Activated T-helper 1 cell treated with anti-CD3 and anti-CD28 coated beads, Interleukin-12 subunit alpha, Interleukin-12 subunit beta, Interleukin-2, Interleukin-4 antibody, amounts not matched to agents 30 ng/mL and 10 ng/mL and 1 ng/mL, durations not matched to agents 14 hours and 24 hours and 36 hours (primary cell): ENCODE measurements at regions not wholly inside any gene's neighbourhood (a gene's known extent, or its start where the extent isn't known, plus 50 kb on each side); places are given as distances from the start of the nearest gene placed in this dataset.

Source experiments
- DNase-seq: peaks from one replicate; pipeline ENCODE4 v3.0.0; 2021; ENCODE audit warnings: low spot score
- H3K27ac Mint-ChIP-seq: one replicate; pipeline ENCODE4 v1.8.0; 2021; ENCODE audit warnings: mild to moderate bottlenecking, mixed read lengths
- H3K27me3 Mint-ChIP-seq: one replicate; pipeline ENCODE4 v1.8.0; 2022; ENCODE audit warnings: mild to moderate bottlenecking, moderate library complexity, mixed read lengths; ENCODE audit not compliant: insufficient read depth
- H3K36me3 Mint-ChIP-seq: one replicate; pipeline ENCODE4 v1.8.0; 2021; ENCODE audit warnings: low read depth, mixed read lengths
- H3K4me1 Mint-ChIP-seq: one replicate; pipeline ENCODE4 v1.8.0; 2021; ENCODE audit warnings: low read depth, mixed read lengths
- H3K4me3 Mint-ChIP-seq: one replicate; pipeline ENCODE4 v1.8.0; 2021; ENCODE audit warnings: mild to moderate bottlenecking, moderate library complexity, mixed read lengths
- H3K9me3 Mint-ChIP-seq: one replicate; pipeline ENCODE4 v1.8.0; 2021; ENCODE audit warnings: mixed read lengths
- intact Hi-C: fragments of 100-400 bp; cut with micrococcal nuclease; formaldehyde crosslinking; loops from one replicate; pipeline ENCODE4 v1.15.1; 2024

DNA sequence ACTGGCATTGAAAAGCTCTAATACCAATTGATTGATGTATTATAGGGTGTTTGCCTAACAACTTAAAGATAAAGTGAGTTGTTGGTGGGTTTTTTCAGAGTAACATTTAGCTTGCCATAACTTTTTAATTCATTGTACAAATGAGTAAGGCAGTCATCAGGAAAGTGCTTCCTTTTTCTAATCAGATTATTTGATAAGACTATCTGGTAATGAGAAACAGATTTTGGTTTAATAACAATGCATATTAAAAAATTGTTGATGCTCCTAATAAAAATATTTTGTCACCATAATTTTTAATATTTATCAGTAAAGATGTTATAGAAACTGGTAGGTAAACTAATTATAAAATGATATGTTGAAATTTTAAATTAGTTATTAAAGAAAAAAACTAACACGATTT, 51.3 kb downstream of the BLTP1 start:
- Mint-ChIP-seq H3K36me3 (peaks cover 28% of the 10 kb centered on the region), H3K4me3 (no peak overlapping the region), H3K9me3 (no peaks in the 10 kb centered on the region), H3K4me1 (no peaks in the 10 kb centered on the region), H3K27ac (no peak overlapping the region), H3K27me3 (no peaks in the 10 kb centered on the region)
- intact Hi-C loops = no loop called here
- DNase-seq = no peak

DNA sequence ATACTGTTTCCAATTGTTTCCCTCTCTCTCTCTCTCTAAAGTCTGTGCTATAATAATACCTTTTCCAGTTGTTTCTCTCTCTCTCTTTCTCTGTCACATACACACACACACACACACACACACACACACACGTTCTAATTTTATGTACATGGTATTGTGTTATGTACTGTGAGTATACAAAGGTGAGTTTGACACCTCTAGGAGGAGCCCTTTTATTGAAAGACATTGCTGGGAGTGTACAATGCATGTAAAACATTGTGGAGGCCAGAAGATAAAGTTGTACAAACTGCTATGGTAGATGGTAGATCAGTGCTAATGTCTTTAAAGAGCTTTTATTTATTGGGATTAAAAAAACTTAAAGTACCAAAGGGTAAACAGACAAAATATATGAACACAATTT, 53.6 kb downstream of the BLTP1 start:
- Mint-ChIP-seq H3K4me3 (no peak overlapping the region), H3K36me3 (peaks cover 37% of the 10 kb centered on the region), H3K4me1 (no peaks in the 10 kb centered on the region), H3K27me3 (no peaks in the 10 kb centered on the region), H3K9me3 (no peaks in the 10 kb centered on the region), H3K27ac (no peak overlapping the region)
- intact Hi-C loops = loop anchor here (5.0 kb wide), 1 partner anchor 372 kb away; no protein-coding TSS in a partner anchor
- no peak for DNase-seq

DNA sequence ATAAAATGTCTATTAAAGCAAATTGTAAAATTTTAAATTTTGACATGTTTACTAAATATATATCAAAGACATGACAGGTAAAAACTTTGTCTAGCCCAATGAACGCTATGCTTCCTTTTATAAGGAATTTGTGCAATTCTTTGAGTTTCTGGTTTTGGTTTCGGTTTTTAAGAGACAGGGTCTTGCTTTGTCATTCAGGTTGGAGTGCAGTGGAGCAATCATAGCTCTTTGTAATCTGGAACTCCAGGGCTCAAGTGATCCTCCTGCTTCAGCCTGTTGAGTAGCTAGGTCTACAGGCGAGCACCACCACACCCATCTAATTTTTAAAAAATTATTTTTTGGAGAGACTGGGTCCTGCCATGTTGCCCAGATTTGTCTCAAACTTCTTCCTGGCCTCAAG, 60.7 kb downstream of the BLTP1 start:
- intact Hi-C loops = loop anchor here (2.0 kb wide), 1 partner anchor 22 kb away; no protein-coding TSS in a partner anchor
- Mint-ChIP-seq H3K27me3 (no peaks in the 10 kb centered on the region), H3K36me3 (peaks cover 36% of the 10 kb centered on the region), H3K9me3 (no peaks in the 10 kb centered on the region), H3K4me1 (peaks cover 17% of the 10 kb centered on the region), H3K27ac (no peak overlapping the region), H3K4me3 (no peak overlapping the region)
- no peak for DNase-seq

DNA sequence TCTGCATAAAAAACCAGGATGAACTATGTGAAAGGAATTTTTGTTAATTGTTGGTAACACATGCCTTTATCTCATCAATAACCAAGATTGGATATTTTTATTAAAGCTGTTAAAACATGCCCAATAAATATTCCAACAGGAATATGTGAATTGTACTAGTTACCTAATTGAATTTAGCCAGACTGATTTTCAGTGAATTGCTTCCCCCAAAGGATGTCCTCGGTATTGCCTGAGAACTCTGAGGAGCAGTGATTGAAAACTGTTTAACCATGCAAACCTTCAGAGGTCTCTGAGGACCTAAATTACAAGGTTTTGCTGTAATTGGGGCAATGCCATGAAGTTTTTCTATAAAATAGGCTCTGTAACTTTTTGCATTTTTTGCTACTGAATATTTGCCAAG, 66.6 kb downstream of the BLTP1 start:
- H3K27ac Mint-ChIP-seq = no peak overlapping the region
- H3K27me3 Mint-ChIP-seq = no peaks in the 10 kb centered on the region
- intact Hi-C loops = loop anchor here (2.0 kb wide), 1 partner anchor 268 kb away; no protein-coding TSS in a partner anchor
- H3K36me3 Mint-ChIP-seq = peaks cover 29% of the 10 kb centered on the region
- no peak for DNase-seq
- H3K4me3 Mint-ChIP-seq = no peak overlapping the region
- H3K9me3 Mint-ChIP-seq = no peaks in the 10 kb centered on the region
- H3K4me1 Mint-ChIP-seq = peaks cover 10% of the 10 kb centered on the region

DNA sequence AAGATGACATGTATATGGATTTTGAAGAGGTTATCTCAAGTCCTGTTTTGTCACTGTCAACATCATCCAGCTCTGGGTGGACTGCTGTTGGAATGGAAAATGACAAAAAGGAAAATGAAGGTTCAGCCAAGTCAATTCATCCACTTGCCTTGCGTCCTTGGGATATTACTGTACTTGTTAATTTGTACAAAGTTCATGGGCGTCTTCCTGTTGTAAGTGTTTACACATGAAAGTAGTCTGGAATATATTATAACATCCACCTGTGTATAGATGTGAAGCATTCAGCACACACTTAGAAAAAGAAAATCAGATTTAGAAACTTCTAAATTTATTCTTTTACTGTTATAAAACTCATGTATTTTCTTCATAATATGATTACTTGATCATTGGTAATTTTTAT, 67.2 kb downstream of the BLTP1 start:
- no peaks in the 10 kb centered on the region for H3K9me3 Mint-ChIP-seq
- peaks cover 29% of the 10 kb centered on the region for H3K36me3 Mint-ChIP-seq
- H3K27ac Mint-ChIP-seq = no peak overlapping the region
- no peak overlapping the region for H3K4me3 Mint-ChIP-seq
- DNase-seq = no peak
- peaks cover 10% of the 10 kb centered on the region for H3K4me1 Mint-ChIP-seq
- intact Hi-C loops = loop anchor here (2.0 kb wide), 1 partner anchor 269 kb away; no protein-coding TSS in a partner anchor
- H3K27me3 Mint-ChIP-seq = no peaks in the 10 kb centered on the region

DNA sequence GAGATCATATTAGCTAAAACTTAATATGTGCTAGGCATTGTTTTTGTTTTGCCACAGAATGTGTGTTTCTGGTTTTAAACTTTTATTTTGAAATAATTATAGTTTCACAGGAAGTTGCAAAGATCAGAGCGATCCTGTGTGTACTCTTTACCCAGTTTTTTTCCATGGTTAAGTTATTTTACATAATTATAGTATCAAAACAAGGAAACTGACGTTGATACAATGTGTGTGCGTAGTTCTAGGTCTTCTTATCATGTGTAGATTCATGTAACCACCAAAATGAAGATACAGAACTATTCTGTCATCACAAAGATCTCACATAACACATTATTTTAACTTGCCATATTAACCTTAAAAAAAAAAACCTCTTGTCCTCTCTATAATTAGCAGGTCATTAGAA, 69.2 kb downstream of the BLTP1 start:
- Mint-ChIP-seq H3K4me1 (peaks cover 10% of the 10 kb centered on the region), H3K27me3 (no peaks in the 10 kb centered on the region), H3K36me3 (peaks cover 25% of the 10 kb centered on the region), H3K4me3 (no peak overlapping the region), H3K27ac (no peak overlapping the region), H3K9me3 (no peaks in the 10 kb centered on the region)
- DNase-seq = no peak
- intact Hi-C loops = loop anchor here (5.0 kb wide), 2 partner anchors 319 to 356 kb away; no protein-coding TSS in a partner anchor

DNA sequence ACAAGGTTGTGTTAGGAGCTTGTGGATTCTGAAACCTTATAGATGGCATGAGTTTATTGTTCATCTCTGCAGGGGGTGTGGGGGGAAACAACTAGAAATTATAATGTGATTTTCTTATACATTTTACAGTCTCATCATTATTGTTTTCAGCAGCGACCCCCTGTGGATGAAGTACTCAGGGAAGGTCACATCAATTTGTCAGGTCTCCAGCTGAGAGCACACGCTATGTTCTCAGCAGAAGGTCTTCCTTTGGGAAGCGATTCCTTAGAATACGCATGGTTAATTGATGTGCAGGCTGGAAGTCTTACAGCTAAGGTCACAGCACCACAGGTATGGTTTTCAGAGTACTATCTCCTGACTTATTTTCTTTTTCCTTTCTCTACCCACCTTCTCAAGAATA, 72.2 kb downstream of the BLTP1 start:
- Mint-ChIP-seq H3K27ac (no peak overlapping the region), H3K27me3 (no peaks in the 10 kb centered on the region), H3K4me1 (no peaks in the 10 kb centered on the region), H3K36me3 (peaks cover 23% of the 10 kb centered on the region), H3K4me3 (no peak overlapping the region), H3K9me3 (no peaks in the 10 kb centered on the region)
- intact Hi-C loops = loop anchor here (5.0 kb wide), 2 partner anchors 322 to 353 kb away; no protein-coding TSS in a partner anchor
- DNase-seq = no peak

DNA sequence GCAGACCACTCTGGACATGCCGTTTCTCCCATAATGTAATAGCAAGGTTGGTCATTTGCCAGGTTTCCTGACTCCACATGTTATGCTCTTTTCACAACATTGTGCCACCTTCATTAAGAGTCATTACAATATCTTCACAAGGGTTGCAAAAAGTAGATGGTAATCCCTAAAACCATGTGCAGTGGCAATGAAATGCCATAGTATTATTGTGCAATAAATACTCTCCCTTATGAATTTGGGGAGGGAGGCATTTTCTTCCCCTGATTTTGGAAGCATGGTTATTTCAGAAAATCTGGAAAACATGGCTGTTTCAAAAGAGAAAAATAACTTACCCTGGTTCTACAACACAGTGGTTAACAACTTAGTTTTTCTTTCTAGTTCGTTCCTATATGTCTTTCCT, 75.1 kb downstream of the BLTP1 start:
- intact Hi-C loops = no loop called here
- H3K27me3 Mint-ChIP-seq = no peaks in the 10 kb centered on the region
- H3K4me3 Mint-ChIP-seq = no peak overlapping the region
- no peaks in the 10 kb centered on the region for H3K9me3 Mint-ChIP-seq
- no peak for DNase-seq
- no peak overlapping the region for H3K27ac Mint-ChIP-seq
- peaks cover 29% of the 10 kb centered on the region for H3K36me3 Mint-ChIP-seq
- H3K4me1 Mint-ChIP-seq = no peaks in the 10 kb centered on the region

DNA sequence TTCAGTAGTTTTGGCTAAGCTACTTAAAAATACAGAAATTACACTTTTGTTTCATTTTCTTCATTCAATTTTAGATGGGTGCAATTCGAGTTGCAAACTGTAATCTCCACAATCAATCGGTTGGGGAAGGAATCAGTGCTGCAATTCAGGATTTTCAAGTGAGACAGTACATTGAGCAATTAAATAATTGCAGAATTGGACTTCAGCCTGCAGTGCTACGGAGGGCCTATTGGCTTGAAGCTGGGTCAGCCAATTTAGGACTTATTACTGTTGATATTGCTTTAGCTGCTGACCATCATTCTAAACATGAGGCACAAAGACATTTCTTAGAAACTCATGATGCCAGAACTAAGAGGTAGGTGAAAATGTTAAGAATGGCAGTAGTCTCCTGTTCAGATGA, 77.7 kb downstream of the BLTP1 start:
- Mint-ChIP-seq H3K27me3 (no peaks in the 10 kb centered on the region), H3K4me1 (peaks cover 5% of the 10 kb centered on the region), H3K9me3 (no peaks in the 10 kb centered on the region), H3K4me3 (no peak overlapping the region), H3K27ac (no peak overlapping the region), H3K36me3 (peaks cover 26% of the 10 kb centered on the region)
- intact Hi-C loops = no loop called here
- DNase-seq = no peak

DNA sequence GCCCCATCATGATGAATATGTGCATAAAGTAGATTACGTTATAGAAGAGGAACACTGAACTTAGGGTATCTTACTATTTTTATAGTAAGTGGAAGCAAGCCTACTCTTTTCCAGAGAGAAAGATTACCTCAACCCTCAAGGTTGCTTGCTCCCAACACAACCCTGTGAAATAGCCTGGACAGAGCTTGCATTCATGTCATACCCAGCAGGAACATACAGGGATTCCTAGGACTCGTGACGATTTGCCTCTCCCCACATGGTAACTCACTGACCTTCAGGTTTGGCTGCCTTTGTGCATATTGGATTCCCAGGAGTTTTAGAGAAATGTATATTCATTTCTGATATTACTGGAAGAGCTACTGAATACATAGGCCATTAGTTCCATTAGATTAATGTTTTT, 80.5 kb downstream of the BLTP1 start:
- Mint-ChIP-seq H3K27me3 (no peaks in the 10 kb centered on the region), H3K36me3 (peaks cover 31% of the 10 kb centered on the region), H3K27ac (no peak overlapping the region), H3K9me3 (no peaks in the 10 kb centered on the region), H3K4me1 (peaks cover 7% of the 10 kb centered on the region), H3K4me3 (no peak overlapping the region)
- DNase-seq = no peak
- intact Hi-C loops = no loop called here

DNA sequence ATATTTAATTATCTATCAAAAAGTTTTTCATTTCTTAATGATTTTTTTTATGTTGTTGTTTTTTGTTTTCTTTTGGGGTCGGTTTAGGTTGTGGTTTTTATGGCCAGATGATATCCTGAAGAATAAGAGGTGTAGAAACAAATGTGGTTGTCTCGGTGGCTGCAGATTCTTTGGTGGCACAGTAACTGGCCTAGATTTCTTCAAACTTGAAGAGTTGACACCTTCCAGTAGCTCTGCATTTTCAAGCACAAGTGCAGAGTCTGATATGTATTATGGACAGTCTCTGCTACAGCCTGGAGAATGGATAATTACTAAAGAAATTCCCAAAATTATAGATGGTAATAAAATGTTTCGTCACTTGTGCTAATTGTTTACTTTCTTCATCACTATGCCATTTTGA, 82.6 kb downstream of the BLTP1 start:
- Mint-ChIP-seq H3K4me3 (no peak overlapping the region), H3K36me3 (peaks cover 37% of the 10 kb centered on the region), H3K27me3 (no peaks in the 10 kb centered on the region), H3K4me1 (peaks cover 7% of the 10 kb centered on the region), H3K9me3 (no peaks in the 10 kb centered on the region), H3K27ac (no peak overlapping the region)
- intact Hi-C loops = no loop called here
- no peak for DNase-seq

DNA sequence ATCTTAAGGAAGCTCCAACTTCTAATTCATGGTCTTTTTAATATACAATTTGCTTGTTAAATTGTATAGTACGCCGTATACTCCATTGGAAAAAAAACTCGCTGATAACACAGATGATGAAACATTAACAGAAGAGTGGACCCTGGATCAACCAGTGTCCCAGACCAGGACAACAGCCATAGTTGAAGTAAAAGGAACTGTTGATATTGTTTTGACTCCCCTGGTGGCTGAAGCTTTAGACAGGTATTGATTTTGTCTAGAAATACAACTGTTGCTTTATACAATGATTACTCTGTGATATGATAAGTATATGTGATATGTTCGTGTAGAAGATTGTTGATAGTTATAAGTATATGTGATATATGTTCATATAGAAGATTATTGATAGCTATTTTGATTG, 91.7 kb downstream of the BLTP1 start:
- no peaks in the 10 kb centered on the region for H3K4me1 Mint-ChIP-seq
- intact Hi-C loops = no loop called here
- H3K27me3 Mint-ChIP-seq = no peaks in the 10 kb centered on the region
- peaks cover 28% of the 10 kb centered on the region for H3K36me3 Mint-ChIP-seq
- no peaks in the 10 kb centered on the region for H3K9me3 Mint-ChIP-seq
- DNase-seq = no peak
- H3K4me3 Mint-ChIP-seq = no peak overlapping the region
- no peak overlapping the region for H3K27ac Mint-ChIP-seq

DNA sequence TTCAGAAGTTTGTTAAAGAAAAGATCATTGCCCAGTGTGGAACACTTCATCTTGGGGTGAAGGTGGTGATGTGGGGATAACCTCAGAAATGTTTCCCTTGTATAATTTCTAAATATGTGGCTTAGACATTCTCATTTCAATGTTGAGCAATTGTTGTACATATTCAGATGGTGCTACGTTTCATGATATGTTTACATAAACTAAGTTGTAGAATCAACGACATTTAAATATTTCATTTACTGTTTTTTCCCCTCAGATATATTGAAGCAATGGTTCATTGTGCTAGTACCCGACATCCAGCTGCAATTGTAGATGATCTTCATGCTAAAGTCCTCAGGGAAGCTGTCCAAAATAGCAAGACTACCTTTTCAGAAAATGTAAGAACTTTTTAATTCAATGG, 92.6 kb downstream of the BLTP1 start:
- no peaks in the 10 kb centered on the region for H3K9me3 Mint-ChIP-seq
- no peak overlapping the region for H3K4me3 Mint-ChIP-seq
- intact Hi-C loops = no loop called here
- no peaks in the 10 kb centered on the region for H3K27me3 Mint-ChIP-seq
- no peaks in the 10 kb centered on the region for H3K4me1 Mint-ChIP-seq
- DNase-seq = no peak
- no peak overlapping the region for H3K27ac Mint-ChIP-seq
- H3K36me3 Mint-ChIP-seq = peaks cover 27% of the 10 kb centered on the region

DNA sequence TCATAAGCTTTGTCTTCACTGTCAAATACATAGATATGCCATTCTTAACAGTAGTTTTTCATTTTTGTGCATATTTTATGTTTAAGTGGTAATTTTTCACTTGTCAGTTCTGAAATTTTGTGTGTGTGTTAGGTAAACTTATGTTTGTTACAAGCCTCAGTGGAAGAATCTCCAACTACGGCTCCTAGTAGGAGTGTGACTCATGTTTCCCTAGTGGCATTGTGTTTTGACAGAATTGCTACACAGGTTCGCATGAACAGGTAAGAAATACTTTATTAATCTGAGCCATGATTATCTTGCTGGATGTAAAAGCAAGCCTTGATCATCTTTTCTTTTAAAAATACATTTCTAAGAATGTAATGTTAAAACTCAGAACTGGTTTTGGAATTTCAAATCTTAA, 94.4 kb downstream of the BLTP1 start:
- H3K9me3 Mint-ChIP-seq = no peaks in the 10 kb centered on the region
- peaks cover 21% of the 10 kb centered on the region for H3K36me3 Mint-ChIP-seq
- no peaks in the 10 kb centered on the region for H3K4me1 Mint-ChIP-seq
- DNase-seq = no peak
- no peaks in the 10 kb centered on the region for H3K27me3 Mint-ChIP-seq
- no peak overlapping the region for H3K27ac Mint-ChIP-seq
- H3K4me3 Mint-ChIP-seq = no peak overlapping the region
- intact Hi-C loops = no loop called here
